ENCODE measurements at regions not wholly inside any gene's neighbourhood (a gene's known extent, or its start where the extent isn't known, plus 50 kb on each side); places are given as distances from the start of the nearest gene placed in this dataset.

- Mint-ChIP-seq H3K27ac (no peak overlapping the region), H3K36me3 (ENCODE audit: low read depth) (no peaks in the 10 kb centered on the region), H3K9me3 (no peaks in the 10 kb centered on the region), H3K4me3 (no peak overlapping the region), H3K4me1 (ENCODE audit: low read depth) (no peaks in the 10 kb centered on the region), H3K27me3 (ENCODE audit: insufficient read depth) (no peaks in the 10 kb centered on the region)
- no peak for DNase-seq (ENCODE audit: low spot score)
- intact Hi-C loops (cut with micrococcal nuclease): no loop called here
These were observed 298.6 kb downstream of the C6orf118 start for GRCh38 chr6:165010556-165011535.

- Mint-ChIP-seq H3K4me3 (no peak overlapping the region), H3K36me3 (ENCODE audit: low read depth) (no peaks in the 10 kb centered on the region), H3K27me3 (ENCODE audit: insufficient read depth) (no peaks in the 10 kb centered on the region), H3K27ac (no peak overlapping the region), H3K9me3 (peaks cover 4% of the 10 kb centered on the region), H3K4me1 (ENCODE audit: low read depth) (no peaks in the 10 kb centered on the region)
- intact Hi-C loops (cut with micrococcal nuclease): no loop called here
- DNase-seq (ENCODE audit: low spot score): no peak
These were observed 300.4 kb downstream of the C6orf118 start for GRCh38 chr6:165008971-165009370.

GRCh38 chr6:165002866-165003265, 306.5 kb downstream of the C6orf118 start:
- Mint-ChIP-seq H3K4me1 (ENCODE audit: low read depth) (no peaks in the 10 kb centered on the region), H3K27me3 (ENCODE audit: insufficient read depth) (no peaks in the 10 kb centered on the region), H3K36me3 (ENCODE audit: low read depth) (no peaks in the 10 kb centered on the region), H3K27ac (no peak overlapping the region), H3K9me3 (peaks cover 16% of the 10 kb centered on the region), H3K4me3 (no peak overlapping the region)
- no peak for DNase-seq (ENCODE audit: low spot score)
- intact Hi-C loops (cut with micrococcal nuclease): no loop called here

GRCh38 chr6:165002358-165002757, 307.0 kb downstream of the C6orf118 start:
- intact Hi-C loops (cut with micrococcal nuclease): no loop called here
- no peaks in the 10 kb centered on the region for H3K36me3 Mint-ChIP-seq (ENCODE audit: low read depth)
- no peaks in the 10 kb centered on the region for H3K4me1 Mint-ChIP-seq (ENCODE audit: low read depth)
- H3K27ac Mint-ChIP-seq: no peak overlapping the region
- no peak for DNase-seq (ENCODE audit: low spot score)
- peaks cover 16% of the 10 kb centered on the region for H3K9me3 Mint-ChIP-seq
- H3K27me3 Mint-ChIP-seq (ENCODE audit: insufficient read depth): no peaks in the 10 kb centered on the region
- no peak overlapping the region for H3K4me3 Mint-ChIP-seq

- no peaks in the 10 kb centered on the region for H3K27me3 Mint-ChIP-seq (ENCODE audit: insufficient read depth)
- H3K36me3 Mint-ChIP-seq (ENCODE audit: low read depth): no peaks in the 10 kb centered on the region
These were observed 307.8 kb downstream of the C6orf118 start for GRCh38 chr6:165001502-165002157.

GRCh38 chr6:164998297-164998696, 311.1 kb downstream of the C6orf118 start:
- DNase-seq (ENCODE audit: low spot score): no peak
- Mint-ChIP-seq H3K27ac (no peak overlapping the region), H3K4me3 (no peak overlapping the region), H3K36me3 (ENCODE audit: low read depth) (no peaks in the 10 kb centered on the region), H3K27me3 (ENCODE audit: insufficient read depth) (no peaks in the 10 kb centered on the region), H3K4me1 (ENCODE audit: low read depth) (no peaks in the 10 kb centered on the region), H3K9me3 (peaks cover 12% of the 10 kb centered on the region)
- intact Hi-C loops (cut with micrococcal nuclease): no loop called here

More at GRCh38 chr6:165001502-165002157, 307.8 kb downstream of the C6orf118 start:
- peaks cover 17% of the 10 kb centered on the region for H3K9me3 Mint-ChIP-seq
- no peak overlapping the region for H3K4me3 Mint-ChIP-seq
- DNase-seq (ENCODE audit: low spot score): no peak
- no peak overlapping the region for H3K27ac Mint-ChIP-seq
- no peaks in the 10 kb centered on the region for H3K4me1 Mint-ChIP-seq (ENCODE audit: low read depth)
- intact Hi-C loops (cut with micrococcal nuclease): no loop called here

GRCh38 chr6:164996838-164997237, 312.6 kb downstream of the C6orf118 start:
- no peak overlapping the region for H3K27ac Mint-ChIP-seq
- H3K36me3 Mint-ChIP-seq (ENCODE audit: low read depth): no peaks in the 10 kb centered on the region
- H3K4me1 Mint-ChIP-seq (ENCODE audit: low read depth): no peaks in the 10 kb centered on the region
- intact Hi-C loops (cut with micrococcal nuclease): no loop called here
- H3K4me3 Mint-ChIP-seq: no peak overlapping the region
- DNase-seq (ENCODE audit: low spot score): no peak
- no peaks in the 10 kb centered on the region for H3K27me3 Mint-ChIP-seq (ENCODE audit: insufficient read depth)
- peaks cover 7% of the 10 kb centered on the region for H3K9me3 Mint-ChIP-seq

GRCh38 chr6:164991573-164991972, 317.8 kb downstream of the C6orf118 start:
- intact Hi-C loops (cut with micrococcal nuclease): no loop called here
- no peaks in the 10 kb centered on the region for H3K4me1 Mint-ChIP-seq (ENCODE audit: low read depth)
- H3K27me3 Mint-ChIP-seq (ENCODE audit: insufficient read depth): no peaks in the 10 kb centered on the region
- DNase-seq (ENCODE audit: low spot score): no peak
- peaks cover 19% of the 10 kb centered on the region for H3K9me3 Mint-ChIP-seq
- no peak overlapping the region for H3K4me3 Mint-ChIP-seq
- H3K27ac Mint-ChIP-seq: no peak overlapping the region
- H3K36me3 Mint-ChIP-seq (ENCODE audit: low read depth): no peaks in the 10 kb centered on the region

- DNase-seq (ENCODE audit: low spot score): no peak
- H3K36me3 Mint-ChIP-seq (ENCODE audit: low read depth): no peaks in the 10 kb centered on the region
- H3K27me3 Mint-ChIP-seq (ENCODE audit: insufficient read depth): no peaks in the 10 kb centered on the region
- intact Hi-C loops (cut with micrococcal nuclease): no loop called here
- H3K9me3 Mint-ChIP-seq: peaks cover 18% of the 10 kb centered on the region
- H3K4me3 Mint-ChIP-seq: no peak overlapping the region
- no peak overlapping the region for H3K27ac Mint-ChIP-seq
- H3K4me1 Mint-ChIP-seq (ENCODE audit: low read depth): no peaks in the 10 kb centered on the region
These were observed 318.5 kb downstream of the C6orf118 start for GRCh38 chr6:164990901-164991300.

- Mint-ChIP-seq H3K4me1 (ENCODE audit: low read depth) (no peaks in the 10 kb centered on the region), H3K4me3 (no peak overlapping the region)
- intact Hi-C loops (cut with micrococcal nuclease): no loop called here
These were observed 327.0 kb downstream of the C6orf118 start for GRCh38 chr6:164982389-164982788.

GRCh38 chr6:164967102-164967501, 342.3 kb downstream of the C6orf118 start:
- Mint-ChIP-seq H3K9me3 (peaks cover 4% of the 10 kb centered on the region), H3K27ac (no peak overlapping the region), H3K36me3 (ENCODE audit: low read depth) (no peaks in the 10 kb centered on the region), H3K27me3 (ENCODE audit: insufficient read depth) (no peaks in the 10 kb centered on the region), H3K4me3 (no peak overlapping the region), H3K4me1 (ENCODE audit: low read depth) (no peaks in the 10 kb centered on the region)
- intact Hi-C loops (cut with micrococcal nuclease): no loop called here
- no peak for DNase-seq (ENCODE audit: low spot score)

More at GRCh38 chr6:164982389-164982788, 327.0 kb downstream of the C6orf118 start:
- no peaks in the 10 kb centered on the region for H3K27me3 Mint-ChIP-seq (ENCODE audit: insufficient read depth)
- H3K27ac Mint-ChIP-seq: no peak overlapping the region
- no peaks in the 10 kb centered on the region for H3K36me3 Mint-ChIP-seq (ENCODE audit: low read depth)
- peaks cover 11% of the 10 kb centered on the region for H3K9me3 Mint-ChIP-seq
- DNase-seq (ENCODE audit: low spot score): no peak

GRCh38 chr6:164962805-164963204, 346.6 kb downstream of the C6orf118 start:
- peaks cover 8% of the 10 kb centered on the region for H3K9me3 Mint-ChIP-seq
- H3K4me1 Mint-ChIP-seq (ENCODE audit: low read depth): no peaks in the 10 kb centered on the region
- no peaks in the 10 kb centered on the region for H3K36me3 Mint-ChIP-seq (ENCODE audit: low read depth)
- no peaks in the 10 kb centered on the region for H3K27me3 Mint-ChIP-seq (ENCODE audit: insufficient read depth)
- intact Hi-C loops (cut with micrococcal nuclease): no loop called here
- no peak for DNase-seq (ENCODE audit: low spot score)
- H3K4me3 Mint-ChIP-seq: no peak overlapping the region
- no peak overlapping the region for H3K27ac Mint-ChIP-seq

- intact Hi-C loops (cut with micrococcal nuclease): no loop called here
- H3K36me3 Mint-ChIP-seq (ENCODE audit: low read depth): no peaks in the 10 kb centered on the region
- DNase-seq (ENCODE audit: low spot score): no peak
- H3K27ac Mint-ChIP-seq: no peak overlapping the region
- no peaks in the 10 kb centered on the region for H3K9me3 Mint-ChIP-seq
- H3K27me3 Mint-ChIP-seq (ENCODE audit: insufficient read depth): no peaks in the 10 kb centered on the region
- no peak overlapping the region for H3K4me3 Mint-ChIP-seq
- no peaks in the 10 kb centered on the region for H3K4me1 Mint-ChIP-seq (ENCODE audit: low read depth)
These were observed 362.2 kb downstream of the C6orf118 start for GRCh38 chr6:164947164-164947563.
